Left renal cortex interstitium (tissue), 4 donors: ENCODE measurements at regions not wholly inside any gene's neighbourhood (a gene's known extent, or its start where the extent isn't known, plus 50 kb on each side); places are given as distances from the start of the nearest gene placed in this dataset.
"Not testable (repeated sequence)": the region's sequence is repeated elsewhere in the genome, so short reads cannot be mapped to it uniquely, and the experiment has no call there.

Experiments used
- DNase-seq, 4 donors: peaks; one replicate each; pipeline ENCODE4 v3.0.0-alpha.2; 2013; ENCODE audit warnings: low read depth in 4 of 4, low spot score in 2 of 4, missing footprints in 1 of 4

- DNase-seq, result no peak
Observed at GRCh38 chr19:27860309-27860934, 1352.5 kb downstream of the UQCRFS1 start.

- no peak for DNase-seq
Observed at GRCh38 chr19:27859689-27860088, 1353.3 kb downstream of the UQCRFS1 start.

- DNase-seq, result no peak
Observed at GRCh38 chr19:27858981-27859581, 1353.9 kb downstream of the UQCRFS1 start.

- not testable (repeated sequence) for DNase-seq
Observed at GRCh38 chr19:27852931-27853330, 1360.0 kb downstream of the UQCRFS1 start.

- no peak for DNase-seq
Observed at GRCh38 chr19:27851543-27852060, 1361.3 kb downstream of the UQCRFS1 start.

- no peak for DNase-seq
Observed at GRCh38 chr19:27851002-27851481, 1361.9 kb downstream of the UQCRFS1 start.

GRCh38 chr19:27846944-27847343 is 1366.0 kb downstream of the UQCRFS1 start:
- no peak for DNase-seq

GRCh38 chr19:27844261-27844660 is 1368.7 kb downstream of the UQCRFS1 start:
- no peak for DNase-seq

- DNase-seq, result no peak
Observed at GRCh38 chr19:27843861-27844260, 1369.1 kb downstream of the UQCRFS1 start.

GRCh38 chr19:27833031-27833430 is 1379.9 kb downstream of the UQCRFS1 start:
- DNase-seq, result no peak

GRCh38 chr19:27828829-27829228 is 1384.1 kb downstream of the UQCRFS1 start:
- DNase-seq, result no peak

GRCh38 chr19:27824108-27824507 is 1388.8 kb downstream of the UQCRFS1 start:
- DNase-seq, result no peak

GRCh38 chr19:27822336-27822735 is 1390.6 kb downstream of the UQCRFS1 start:
- DNase-seq, result no peak

GRCh38 chr19:27821418-27822018 is 1391.4 kb downstream of the UQCRFS1 start:
- no peak for DNase-seq

GRCh38 chr19:27815985-27816384 is 1397.0 kb downstream of the UQCRFS1 start:
- no peak for DNase-seq

GRCh38 chr19:27814834-27815233 is 1398.1 kb downstream of the UQCRFS1 start:
- not testable (repeated sequence) for DNase-seq

- DNase-seq, result not testable (repeated sequence)
Observed at GRCh38 chr19:27814274-27814673, 1398.7 kb downstream of the UQCRFS1 start.

- DNase-seq, result no peak
Observed at GRCh38 chr19:27806471-27807070, 1406.4 kb downstream of the UQCRFS1 start.

GRCh38 chr19:27805848-27806247 is 1407.1 kb downstream of the UQCRFS1 start:
- DNase-seq, result no peak

GRCh38 chr19:27802293-27802692 is 1410.7 kb downstream of the UQCRFS1 start:
- not testable (repeated sequence) for DNase-seq

GRCh38 chr19:27796540-27796939 is 1416.4 kb downstream of the UQCRFS1 start:
- DNase-seq, result no peak
